ENCODE measurements at regions not wholly inside any gene's neighbourhood (a gene's known extent, or its start where the extent isn't known, plus 50 kb on each side); places are given as distances from the start of the nearest gene placed in this dataset.

- TF ChIP-seq TARDBP (IDR thresholded peaks at IDR 0.05) (no peak), SP1 (IDR thresholded peaks at IDR 0.05) (no peak), FOXM1 (IDR thresholded peaks at IDR 0.05; ENCODE audit: borderline replicate concordance) (no peak), ELF4 (IDR thresholded peaks at IDR 0.05) (no peak), PKNOX1 (IDR thresholded peaks at IDR 0.05) (no peak)
Measured at GRCh38 chr10:78252286-78252685, 218.6 kb downstream of the RPS24 start.

Data from HEK293T (cell line).